ENCODE measurements at regions not wholly inside any gene's neighbourhood (a gene's known extent, or its start where the extent isn't known, plus 50 kb on each side); places are given as distances from the start of the nearest gene placed in this dataset.

DNA sequence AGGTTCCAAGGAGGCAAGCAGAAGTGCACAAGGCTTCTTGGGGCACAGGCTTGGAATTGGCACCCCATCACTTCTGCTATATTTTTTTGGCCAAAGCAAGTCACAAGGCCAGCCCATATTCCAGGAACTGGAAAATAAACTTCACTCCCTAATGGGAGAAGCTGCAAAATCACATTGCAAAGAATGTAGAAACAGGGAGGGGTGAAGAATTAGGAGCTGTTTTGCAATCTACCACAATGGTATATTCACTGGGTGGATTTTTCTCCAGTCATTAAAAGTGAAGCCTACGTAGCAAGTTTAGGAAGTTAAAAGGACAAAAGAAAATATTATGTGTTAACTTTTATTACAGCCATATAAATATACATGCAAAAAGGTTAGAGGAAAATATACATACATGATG, 464.8 kb downstream of the COG6 start:
- TF ChIP-seq POLR2A (IDR thresholded peaks at IDR 0.05; ENCODE audit: low read length), result no peak
- no peak for TF ChIP-seq GATA1 (IDR thresholded peaks at IDR 0.05; ENCODE audit: low read depth, low read length)

All from erythroblast (primary cell).